Activated CD8-positive, alpha-beta memory T cell treated with anti-CD3 and anti-CD28 coated beads for 24 hours (primary cell): ENCODE measurements at regions not wholly inside any gene's neighbourhood (a gene's known extent, or its start where the extent isn't known, plus 50 kb on each side); places are given as distances from the start of the nearest gene placed in this dataset.

ENCODE experiments used
- DNase-seq: peaks from one replicate; pipeline ENCODE4 v3.0.0-alpha.2; 2020

DNA sequence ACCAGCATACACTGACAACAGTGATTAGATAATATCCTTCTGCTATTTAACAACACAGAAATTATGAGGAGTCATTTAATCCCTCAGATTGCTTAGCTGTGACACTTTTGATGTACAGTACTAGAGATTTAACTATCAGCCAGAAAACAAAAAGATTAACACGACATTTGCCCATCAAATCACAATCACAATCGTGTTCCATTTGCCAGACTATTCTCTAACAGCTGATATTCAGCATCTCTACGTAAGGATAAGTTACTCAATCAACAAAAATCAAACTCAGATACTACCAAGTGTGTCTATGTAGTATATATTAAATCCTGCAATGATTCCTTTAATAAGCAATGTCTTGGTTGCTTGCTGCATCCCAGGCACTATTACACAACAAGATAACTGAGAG is 558.7 kb upstream of the USP15 start:
- DNase-seq = no peak

- DNase-seq = no peak
These were observed 553.4 kb upstream of the USP15 start for GRCh38 chr12:61706783-61707182.

- DNase-seq = no peak
These were observed 547.1 kb upstream of the USP15 start for GRCh38 chr12:61713121-61713520.

GRCh38 chr12:61717986-61718385 is 542.2 kb upstream of the USP15 start:
- DNase-seq = no peak

DNA sequence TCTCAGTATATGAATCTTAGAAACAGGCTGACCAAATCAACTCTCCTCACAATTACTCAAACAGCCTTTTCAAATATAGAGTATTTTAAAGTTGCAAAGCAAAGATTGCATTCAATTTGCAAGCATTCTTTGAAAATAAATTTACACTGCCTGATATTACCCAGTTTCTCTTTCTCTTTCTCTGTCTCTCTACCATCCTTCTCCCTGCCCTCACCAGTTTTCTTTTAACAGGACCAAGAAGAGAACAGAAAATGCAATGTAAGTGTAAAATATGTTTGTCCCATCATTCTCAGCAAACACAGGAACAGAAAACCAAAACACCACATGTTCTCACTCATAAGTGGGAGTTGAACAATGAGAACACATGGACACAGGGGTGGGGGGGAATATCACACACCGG is 520.3 kb upstream of the USP15 start:
- no peak for DNase-seq

DNA sequence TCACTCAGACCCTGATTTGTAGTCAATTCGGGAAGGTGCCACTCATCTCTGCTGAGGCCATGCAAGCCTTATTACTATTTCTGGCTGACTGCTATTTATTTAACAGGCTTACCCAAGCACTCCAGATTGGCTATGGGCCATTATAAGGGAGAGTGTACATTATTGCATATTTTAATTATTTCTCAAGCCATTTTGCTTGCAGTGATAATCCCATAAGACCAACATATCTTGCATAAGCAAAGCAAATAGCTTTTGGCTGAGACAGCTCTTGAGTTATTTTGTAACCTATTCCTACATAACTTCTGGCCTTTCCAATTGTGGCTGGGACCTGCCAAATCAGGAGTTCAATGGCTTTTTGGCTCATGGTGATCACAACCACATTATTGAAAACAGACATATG is 509.6 kb upstream of the USP15 start:
- DNase-seq = no peak

DNA sequence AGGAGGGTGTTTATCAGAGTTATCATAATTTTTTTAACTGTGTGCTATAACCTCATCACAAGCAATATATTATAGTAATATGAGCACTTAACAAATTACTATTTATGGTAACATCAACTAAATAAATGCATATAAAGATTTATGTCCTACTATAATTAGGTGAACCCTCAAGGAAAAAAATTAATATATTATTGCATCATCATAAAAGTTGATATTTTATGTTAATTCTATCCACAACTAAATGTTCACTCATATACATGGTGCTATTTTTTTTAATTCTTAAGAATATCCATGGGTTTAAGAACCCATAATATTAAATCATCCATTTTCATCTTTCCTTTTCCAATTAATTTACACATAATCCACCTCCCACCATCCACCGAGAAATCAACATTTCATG is 506.0 kb upstream of the USP15 start:
- no peak for DNase-seq

GRCh38 chr12:61757831-61758505 is 502.2 kb upstream of the USP15 start:
- no peak for DNase-seq

DNA sequence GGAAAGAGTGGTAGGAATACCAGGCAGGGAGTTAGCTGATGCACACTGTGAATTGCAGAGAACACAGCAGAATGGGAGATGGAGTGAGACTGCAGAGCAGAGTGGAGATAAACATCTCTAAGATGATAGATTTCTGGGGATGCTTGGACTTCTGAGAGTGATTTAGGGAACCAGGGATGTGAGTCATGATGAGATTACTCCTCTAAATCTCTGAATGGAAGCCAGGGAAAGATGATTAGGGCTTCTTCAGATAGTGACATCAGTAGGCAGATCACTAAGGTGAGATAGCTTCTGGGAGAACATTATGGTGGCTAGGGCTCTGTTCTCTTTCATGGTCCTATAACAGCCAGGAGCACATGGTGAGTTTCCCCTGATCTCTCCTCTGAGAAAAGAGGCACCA is 501.5 kb upstream of the USP15 start:
- no peak for DNase-seq

DNA sequence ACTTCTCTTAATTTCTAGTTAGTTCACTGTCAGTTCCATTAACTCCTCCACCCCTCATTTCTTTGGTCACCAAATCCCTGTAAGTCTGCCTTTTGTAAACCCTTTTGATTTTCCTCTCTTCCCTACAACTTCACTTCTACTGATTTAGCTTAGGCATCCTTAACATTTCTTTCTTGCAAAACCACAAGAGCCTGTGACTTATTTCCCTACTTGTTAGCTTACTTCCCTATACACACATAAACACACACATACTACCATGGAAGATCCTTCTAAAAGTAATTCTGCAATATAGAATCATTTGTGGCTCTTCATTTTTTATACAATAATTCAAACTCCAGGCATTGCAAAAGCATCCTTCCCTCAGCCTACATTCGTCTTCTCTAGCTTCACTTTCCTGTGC is 494.3 kb upstream of the USP15 start:
- no peak for DNase-seq

DNA sequence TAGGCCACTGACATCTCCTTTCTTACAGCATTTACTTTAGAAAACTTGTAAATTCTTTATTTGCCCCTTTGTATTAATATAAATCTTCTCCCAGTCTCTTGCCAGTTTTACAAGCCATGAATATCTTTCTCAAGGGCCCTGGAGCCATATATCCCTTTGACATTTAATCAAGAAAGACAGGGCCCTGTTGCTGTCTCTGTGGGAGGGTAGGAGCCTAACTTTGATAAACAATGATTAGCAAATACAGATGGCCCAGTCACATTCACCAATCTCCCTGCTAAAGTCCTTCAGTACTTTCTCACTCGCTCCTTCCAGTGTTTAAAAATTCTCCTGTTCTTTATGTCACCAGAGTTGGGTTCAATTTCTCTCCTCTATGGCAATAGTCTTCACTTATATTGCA is 479.8 kb upstream of the USP15 start:
- no peak for DNase-seq

GRCh38 chr12:61781021-61781581 is 479.1 kb upstream of the USP15 start:
- DNase-seq = no peak

DNA sequence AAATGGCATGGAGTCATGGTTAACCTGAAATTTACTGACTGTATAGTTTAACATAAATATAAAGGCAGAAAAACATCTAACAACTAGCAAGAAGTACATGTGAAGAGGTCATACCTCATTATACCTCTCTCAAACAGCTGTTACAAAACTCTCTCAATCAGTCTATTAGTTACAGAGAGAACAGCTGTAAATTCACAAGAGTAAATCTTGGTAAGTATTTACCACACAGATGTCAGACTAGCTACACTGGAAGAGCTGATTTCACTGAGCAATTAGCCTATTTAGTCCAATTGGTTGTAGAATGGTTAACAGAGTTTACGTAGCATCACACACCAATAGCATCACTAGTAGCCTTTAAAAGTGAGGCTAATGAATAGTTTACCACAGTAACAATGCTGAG is 463.4 kb upstream of the USP15 start:
- DNase-seq = no peak

GRCh38 chr12:61797266-61797665 is 462.9 kb upstream of the USP15 start:
- DNase-seq = no peak

GRCh38 chr12:61798778-61799177 is 461.4 kb upstream of the USP15 start:
- DNase-seq = no peak

- no peak for DNase-seq
These were observed 455.9 kb upstream of the USP15 start for GRCh38 chr12:61804301-61804700.

GRCh38 chr12:61808856-61809255 is 451.3 kb upstream of the USP15 start:
- no peak for DNase-seq

DNA sequence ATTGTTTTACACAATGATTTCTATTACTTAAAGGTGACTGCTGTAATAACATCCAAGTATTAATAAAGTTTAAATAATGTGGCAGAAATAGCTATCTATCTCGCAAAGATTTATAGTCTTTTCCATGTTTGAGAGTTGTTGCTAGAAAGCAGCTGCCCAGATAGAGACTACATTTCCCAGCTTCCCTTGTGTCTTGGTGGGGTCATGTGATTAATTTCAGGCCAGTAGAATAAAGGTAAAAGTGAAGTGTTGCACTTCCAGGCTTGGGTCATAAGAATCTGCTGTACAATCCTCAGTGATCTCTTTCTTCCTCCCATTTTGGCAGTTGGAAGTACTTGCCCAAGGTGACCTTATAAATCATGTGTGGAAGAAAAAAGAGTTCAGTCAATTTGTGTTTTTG is 449.7 kb upstream of the USP15 start:
- DNase-seq = no peak

DNA sequence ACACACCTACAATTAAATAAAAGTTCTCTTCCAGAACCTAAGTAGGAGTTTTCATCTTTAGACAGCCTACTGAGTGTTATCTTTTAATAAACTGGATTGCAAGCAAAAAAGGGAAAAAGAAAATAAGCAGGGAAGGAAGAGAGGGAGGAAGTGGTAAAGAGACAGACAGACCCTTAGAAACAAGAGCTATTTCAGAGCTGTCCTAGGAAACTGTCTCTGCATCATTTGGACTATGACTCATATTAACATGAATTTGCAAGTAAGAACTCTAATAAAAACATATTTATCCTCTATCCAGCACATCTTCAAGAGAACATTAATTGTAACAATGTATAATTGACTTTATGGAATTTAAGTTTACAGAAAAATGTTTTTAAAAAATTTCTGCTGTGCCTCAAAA is 438.8 kb upstream of the USP15 start:
- DNase-seq = no peak

- no peak for DNase-seq
These were observed 437.1 kb upstream of the USP15 start for GRCh38 chr12:61823102-61823501.

GRCh38 chr12:61846765-61847164 is 413.4 kb upstream of the USP15 start:
- no peak for DNase-seq

- DNase-seq = no peak
These were observed 411.3 kb upstream of the USP15 start for GRCh38 chr12:61848893-61849292.

- no peak for DNase-seq
These were observed 406.3 kb upstream of the USP15 start for GRCh38 chr12:61853945-61854344.

DNA sequence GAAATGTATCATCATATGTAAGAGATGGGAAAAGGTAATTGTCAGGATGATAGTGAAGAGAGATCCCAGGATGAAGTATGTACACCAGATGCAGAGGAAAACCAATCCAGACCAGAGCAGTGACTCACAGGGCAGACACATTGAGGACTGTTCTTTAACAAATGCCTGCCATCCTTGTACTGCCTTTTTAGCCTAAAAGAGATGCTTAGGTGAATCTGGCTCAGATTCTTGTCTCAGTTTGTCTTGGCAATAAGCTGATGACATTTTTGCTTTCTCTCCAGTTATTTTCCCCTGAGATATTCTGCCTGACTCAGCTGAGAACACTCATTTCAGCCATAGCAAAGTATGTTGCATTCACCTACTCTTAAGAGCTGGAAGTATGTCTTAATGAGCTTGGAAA is 405.3 kb upstream of the USP15 start:
- no peak for DNase-seq

- DNase-seq = no peak
These were observed 402.2 kb upstream of the USP15 start for GRCh38 chr12:61857968-61858367.
